ENCODE measurements at regions not wholly inside any gene's neighbourhood (a gene's known extent, or its start where the extent isn't known, plus 50 kb on each side); places are given as distances from the start of the nearest gene placed in this dataset.

- TF ChIP-seq BCLAF1 (IDR thresholded peaks at IDR 0.05) (no peak), HDGF (IDR thresholded peaks at IDR 0.05) (no peak), SREBF2 (IDR thresholded peaks at IDR 0.05; ENCODE audit: low read length) (no peak), RAD21 (IDR thresholded peaks at IDR 0.05; ENCODE audit: insufficient read depth, low read depth, low read length) (no peak), TCF7 (IDR thresholded peaks at IDR 0.05; ENCODE audit: borderline replicate concordance) (no peak), ATF2 (IDR thresholded peaks at IDR 0.05; ENCODE audit: low read length) (no peak), CREB1 (IDR thresholded peaks at IDR 0.05; ENCODE audit: low read depth) (no peak), CEBPB (IDR thresholded peaks at IDR 0.05; ENCODE audit: borderline replicate concordance in 1 of 2, low read depth in 2 of 2, low read length in 2 of 2) (no peak), REST (IDR thresholded peaks at IDR 0.05; ENCODE audit: low read depth, low read length) (no peak)
These were observed 324.5 kb upstream of the WWC1 start (continued) for GRCh38 chr5:167966979-167967378.

Data from GM12878 (cell line).